RWPE2 (cell line): ENCODE measurements at regions not wholly inside any gene's neighbourhood (a gene's known extent, or its start where the extent isn't known, plus 50 kb on each side); places are given as distances from the start of the nearest gene placed in this dataset.

Experiments used
- ATAC-seq: fragments of 200-7000 bp; cut with Tn5 transposase; 3 replicates; pipeline ENCODE4 v1.9.1; 2021; ENCODE audit warnings: low read depth
- DNase-seq: peaks from one replicate; pipeline ENCODE4 v3.0.0-alpha.2; 2020; ENCODE audit warnings: low spot score
- H3K27ac ChIP-seq: fragments of 450-650 bp; 2 replicates; pipeline ENCODE4 v1.5.1; 2017; ENCODE audit warnings: mild to moderate bottlenecking; ENCODE audit not compliant: poor library complexity, severe bottlenecking
- H3K27me3 ChIP-seq: fragments of 250-450 bp; sonication (Bioruptor Pico); 2 replicates; pipeline ENCODE4 v1.5.1; 2021; ENCODE audit warnings: mild to moderate bottlenecking, moderate library complexity; ENCODE audit not compliant: insufficient read depth, poor library complexity, severe bottlenecking
- H3K36me3 ChIP-seq: fragments of 250-450 bp; sonication (Bioruptor Pico); 2 replicates; pipeline ENCODE4 v1.5.1; 2020; ENCODE audit warnings: low read depth, mild to moderate bottlenecking, moderate library complexity
- H3K4me1 ChIP-seq: fragments of 250-450 bp; sonication (Bioruptor Pico); 2 replicates; pipeline ENCODE4 v1.5.1; 2021; ENCODE audit warnings: mild to moderate bottlenecking, moderate library complexity; ENCODE audit not compliant: insufficient read depth, poor library complexity, severe bottlenecking
- H3K4me3 ChIP-seq: fragments of 250-450 bp; sonication (Bioruptor Pico); 2 replicates; pipeline ENCODE4 v1.5.1; 2021; ENCODE audit warnings: mild to moderate bottlenecking, moderate library complexity; ENCODE audit not compliant: severe bottlenecking
- H3K9me3 ChIP-seq: fragments of 250-450 bp; sonication (Bioruptor Pico); 2 replicates; pipeline ENCODE4 v1.5.1; 2021; ENCODE audit warnings: mild to moderate bottlenecking, moderate library complexity; ENCODE audit not compliant: severe bottlenecking
- CTCF ChIP-seq: fragments of 450-650 bp; IDR thresholded peaks from one replicate; pipeline ENCODE4 v1.5.1; 2017; ENCODE audit warnings: mild to moderate bottlenecking, moderate library complexity; ENCODE audit not compliant: poor library complexity, severe bottlenecking

- no peak for TF ChIP-seq CTCF
- DNase-seq (no peak), ATAC-seq (no peak)
- Histone ChIP-seq H3K4me3 (no peak overlapping the region), H3K27ac (no peak overlapping the region), H3K9me3 (no peaks in the 10 kb centered on the region), H3K4me1 (no peaks in the 10 kb centered on the region), H3K36me3 (no peaks in the 10 kb centered on the region), H3K27me3 (peaks cover 5% of the 10 kb centered on the region)
Measured at GRCh38 chr16:79473456-79473855, 127.1 kb downstream of the MAF start.

- DNase-seq, result no peak
- no peaks in the 10 kb centered on the region for H3K9me3 ChIP-seq
- H3K27me3 ChIP-seq, result peaks cover 5% of the 10 kb centered on the region
- TF ChIP-seq CTCF, result no peak
- no peak overlapping the region for H3K27ac ChIP-seq
- H3K4me3 ChIP-seq, result no peak overlapping the region
- ATAC-seq, result peak; percentile 21; the same call in 1 of the 3 replicates
- no peaks in the 10 kb centered on the region for H3K4me1 ChIP-seq
- H3K36me3 ChIP-seq, result no peaks in the 10 kb centered on the region
Measured at GRCh38 chr16:79472426-79472825, 128.1 kb downstream of the MAF start.

- no peak overlapping the region for H3K27ac ChIP-seq
- ATAC-seq, result no peak
- H3K27me3 ChIP-seq, result peaks cover 5% of the 10 kb centered on the region
- no peak for TF ChIP-seq CTCF
- no peak for DNase-seq
- no peaks in the 10 kb centered on the region for H3K9me3 ChIP-seq
- H3K36me3 ChIP-seq, result no peaks in the 10 kb centered on the region
- H3K4me1 ChIP-seq, result peaks cover 4% of the 10 kb centered on the region
- H3K4me3 ChIP-seq, result no peak overlapping the region
Measured at GRCh38 chr16:79469999-79470398, 130.5 kb downstream of the MAF start.

- DNase-seq (no peak), ATAC-seq (no peak)
- Histone ChIP-seq H3K9me3 (no peaks in the 10 kb centered on the region), H3K4me1 (peaks cover 4% of the 10 kb centered on the region), H3K4me3 (no peak overlapping the region), H3K27ac (no peak overlapping the region), H3K27me3 (peaks cover 5% of the 10 kb centered on the region), H3K36me3 (no peaks in the 10 kb centered on the region)
- TF ChIP-seq CTCF, result no peak
Measured at GRCh38 chr16:79468631-79469030, 131.9 kb downstream of the MAF start.

GRCh38 chr16:79468121-79468552, 132.4 kb downstream of the MAF start:
- ATAC-seq (no peak), DNase-seq (no peak)
- TF ChIP-seq CTCF, result no peak
- Histone ChIP-seq H3K4me1 (peaks cover 4% of the 10 kb centered on the region), H3K9me3 (no peaks in the 10 kb centered on the region), H3K27ac (no peak overlapping the region), H3K4me3 (no peak overlapping the region), H3K36me3 (no peaks in the 10 kb centered on the region), H3K27me3 (peaks cover 5% of the 10 kb centered on the region)
